ENCODE measurements at regions not wholly inside any gene's neighbourhood (a gene's known extent, or its start where the extent isn't known, plus 50 kb on each side); places are given as distances from the start of the nearest gene placed in this dataset.

DNA sequence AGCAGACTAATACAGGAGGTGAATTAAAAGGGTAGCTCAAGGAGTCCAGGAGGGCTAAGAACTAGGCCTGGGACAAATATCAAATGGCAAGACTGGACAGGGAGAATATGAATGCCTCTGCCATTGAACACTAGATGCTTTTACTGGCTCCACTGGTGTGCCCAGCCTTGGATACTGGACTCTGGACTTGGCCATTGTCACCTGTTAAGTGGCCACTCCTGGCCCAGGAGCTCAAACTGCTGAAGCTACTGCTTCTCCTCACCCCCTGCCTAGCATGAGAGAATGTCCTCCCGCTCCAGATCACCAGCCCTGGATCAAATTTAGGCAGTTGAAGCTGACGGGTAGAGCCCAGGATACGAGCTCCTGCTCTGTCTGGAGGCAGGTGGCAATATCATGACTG lies 170.8 kb downstream of the DDX1 start:
- no peak overlapping the region for H3K27ac Mint-ChIP-seq (ENCODE audit: unreplicated experiment)
- Histone ChIP-seq H3K36me3 (ENCODE audit: control insufficient read depth, insufficient read depth, low read length) (no peaks in the 10 kb centered on the region), H3K9me3 (no peaks in the 10 kb centered on the region), H3K27me3 (replicated peaks; ENCODE audit: control insufficient read depth, insufficient read depth, low read length) (no peaks in the 10 kb centered on the region), H3K4me3 (ENCODE audit: low read depth, low read length) (no peak overlapping the region), H3K4me1 (peaks cover 34% of the 10 kb centered on the region)
- H3K4me3 Mint-ChIP-seq (ENCODE audit: unreplicated experiment), result no peak overlapping the region
- BruUV-seq (replicated peaks), result no TSS peak
- H3K36me3 Mint-ChIP-seq (ENCODE audit: insufficient read depth, unreplicated experiment), result peaks cover 8% of the 10 kb centered on the region
- no peak for DNase-seq
- peaks cover 13% of the 10 kb centered on the region for H3K9me3 Mint-ChIP-seq (ENCODE audit: unreplicated experiment)
- CTCF ChIA-PET, result no interaction called here
- intact Hi-C loops (cut with micrococcal nuclease; ENCODE audit: unreplicated experiment), result no loop called here
- no peaks in the 10 kb centered on the region for H3K27me3 Mint-ChIP-seq (ENCODE audit: insufficient read depth, unreplicated experiment)
- POLR2A ChIA-PET, result no interaction called here
- peaks cover 31% of the 10 kb centered on the region for H3K4me1 Mint-ChIP-seq (ENCODE audit: low read depth, unreplicated experiment)
- TF ChIP-seq CTCF (IDR thresholded peaks at IDR 0.05; ENCODE audit: insufficient read depth in 1 of 2, low read depth in 1 of 2, low read length in 1 of 2, severe bottlenecking in 1 of 2, unreplicated experiment in 1 of 2), result no peak

DNA sequence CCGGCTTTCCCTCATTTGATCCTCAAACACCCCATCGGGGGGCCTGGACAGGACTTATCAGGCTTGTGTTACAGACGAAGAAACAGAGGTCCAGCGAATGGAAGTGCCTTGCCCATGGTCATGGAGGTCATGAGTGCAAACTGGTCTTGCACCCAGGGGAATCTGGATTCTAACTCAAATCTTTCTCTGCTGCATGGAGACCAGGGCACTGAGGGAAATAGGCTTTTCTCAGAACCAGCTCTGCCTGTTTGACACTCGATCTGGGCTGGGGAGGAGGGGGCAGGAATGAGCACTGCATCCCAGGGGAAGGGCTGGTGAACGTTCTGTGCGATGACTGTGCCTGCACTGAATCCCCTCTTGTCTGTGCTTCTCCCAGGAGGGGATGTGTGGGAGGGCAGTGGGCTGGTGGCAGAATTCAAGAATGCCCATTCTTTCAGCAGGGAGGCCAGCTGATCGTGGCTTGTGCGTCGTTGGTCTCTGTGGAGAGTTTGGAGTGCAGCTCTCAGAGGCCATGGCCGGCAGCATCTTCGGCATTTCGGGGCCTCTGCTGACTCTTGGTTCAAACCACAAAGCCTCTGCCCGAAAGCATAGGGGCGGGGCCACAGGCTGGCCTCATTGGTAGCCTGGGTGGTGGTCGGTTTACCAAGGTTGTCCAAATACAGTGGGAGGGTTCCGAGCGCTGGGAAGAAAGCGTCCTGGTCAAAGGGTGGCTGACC lies 171.6 kb downstream of the DDX1 start:
- H3K36me3 Mint-ChIP-seq (ENCODE audit: insufficient read depth, unreplicated experiment), result peaks cover 13% of the 10 kb centered on the region
- no peak overlapping the region for H3K4me3 Mint-ChIP-seq (ENCODE audit: unreplicated experiment)
- no peaks in the 10 kb centered on the region for H3K27me3 Mint-ChIP-seq (ENCODE audit: insufficient read depth, unreplicated experiment)
- Histone ChIP-seq H3K27me3 (replicated peaks; ENCODE audit: control insufficient read depth, insufficient read depth, low read length) (no peaks in the 10 kb centered on the region), H3K4me1 (peaks cover 42% of the 10 kb centered on the region), H3K9me3 (no peaks in the 10 kb centered on the region), H3K4me3 (ENCODE audit: low read depth, low read length) (no peak overlapping the region), H3K36me3 (ENCODE audit: control insufficient read depth, insufficient read depth, low read length) (no peaks in the 10 kb centered on the region)
- H3K9me3 Mint-ChIP-seq (ENCODE audit: unreplicated experiment), result peaks cover 5% of the 10 kb centered on the region
- no peak for TF ChIP-seq CTCF (IDR thresholded peaks at IDR 0.05; ENCODE audit: insufficient read depth in 1 of 2, low read depth in 1 of 2, low read length in 1 of 2, severe bottlenecking in 1 of 2, unreplicated experiment in 1 of 2)
- DNase-seq, result no peak
- intact Hi-C loops (cut with micrococcal nuclease; ENCODE audit: unreplicated experiment), result no loop called here
- BruUV-seq (replicated peaks), result no TSS peak
- ChIA-PET POLR2A (no interaction called here), CTCF (interaction anchor here (0.6 kb wide), 1 partner anchor 1201 kb away, joined by 3 read pairs; no protein-coding TSS in a partner anchor)
- peaks cover 40% of the 10 kb centered on the region for H3K4me1 Mint-ChIP-seq (ENCODE audit: low read depth, unreplicated experiment)
- H3K27ac Mint-ChIP-seq (ENCODE audit: unreplicated experiment), result no peak overlapping the region

DNA sequence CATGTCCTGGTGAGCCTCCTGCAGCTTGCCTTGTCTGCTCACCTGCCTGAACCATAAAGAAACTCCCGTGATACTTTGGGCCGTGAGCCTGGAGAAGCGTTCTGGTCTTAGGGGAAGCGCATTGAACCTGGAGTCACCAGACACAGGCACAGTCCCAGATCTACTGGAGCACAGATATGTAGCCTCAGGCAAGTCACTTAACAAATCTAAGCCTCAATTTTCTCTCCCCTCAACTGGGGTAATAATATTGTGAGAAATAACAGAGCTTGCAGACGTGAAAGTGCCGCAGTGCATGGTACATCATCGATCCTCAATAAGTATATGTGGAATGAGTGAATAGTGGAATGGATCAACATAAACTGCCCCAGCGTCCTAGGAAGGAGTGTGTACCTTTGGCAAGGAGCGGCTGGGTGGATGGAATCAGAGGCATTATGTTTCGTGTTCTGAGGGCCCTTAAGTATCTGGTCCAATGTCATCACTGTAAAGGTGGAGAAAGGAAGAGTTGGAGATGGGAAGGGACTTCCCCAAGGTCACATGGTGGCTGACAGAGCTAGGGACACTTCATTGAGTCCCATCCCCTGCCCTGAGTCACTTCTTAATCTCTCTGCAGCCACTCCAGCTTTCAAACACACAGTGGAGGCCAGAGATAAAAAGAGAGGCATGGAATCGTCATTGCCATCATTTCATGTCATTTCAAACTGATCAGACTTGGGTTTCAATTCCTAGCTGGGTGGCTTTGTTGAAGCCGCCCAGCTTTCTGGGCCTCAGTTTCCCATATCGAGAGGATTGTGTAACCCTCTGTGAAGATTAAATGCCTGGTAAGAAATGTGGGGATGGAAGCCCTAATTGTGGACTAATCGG lies 172.4 kb downstream of the DDX1 start:
- no peak overlapping the region for H3K4me3 ChIP-seq (ENCODE audit: low read depth, low read length)
- ChIA-PET CTCF (interaction anchor here (0.6 kb wide), 1 partner anchor 1200 kb away, joined by 3 read pairs; no protein-coding TSS in a partner anchor), POLR2A (no interaction called here)
- H3K9me3 ChIP-seq, result no peaks in the 10 kb centered on the region
- H3K4me1 ChIP-seq, result peaks cover 50% of the 10 kb centered on the region
- Mint-ChIP-seq H3K4me1 (ENCODE audit: low read depth, unreplicated experiment) (peaks cover 47% of the 10 kb centered on the region), H3K9me3 (ENCODE audit: unreplicated experiment) (no peaks in the 10 kb centered on the region), H3K27me3 (ENCODE audit: insufficient read depth, unreplicated experiment) (no peaks in the 10 kb centered on the region), H3K27ac (ENCODE audit: unreplicated experiment) (no peak overlapping the region), H3K36me3 (ENCODE audit: insufficient read depth, unreplicated experiment) (peaks cover 16% of the 10 kb centered on the region), H3K4me3 (ENCODE audit: unreplicated experiment) (no peak overlapping the region)
- H3K27me3 ChIP-seq (replicated peaks; ENCODE audit: control insufficient read depth, insufficient read depth, low read length), result no peaks in the 10 kb centered on the region
- H3K36me3 ChIP-seq (ENCODE audit: control insufficient read depth, insufficient read depth, low read length), result no peaks in the 10 kb centered on the region
- BruUV-seq (replicated peaks), result no TSS peak
- no peak for TF ChIP-seq CTCF (IDR thresholded peaks at IDR 0.05; ENCODE audit: insufficient read depth in 1 of 2, low read depth in 1 of 2, low read length in 1 of 2, severe bottlenecking in 1 of 2, unreplicated experiment in 1 of 2)
- no peak for DNase-seq
- intact Hi-C loops (cut with micrococcal nuclease; ENCODE audit: unreplicated experiment), result no loop called here
